Amygdala (tissue), 56 donors: ENCODE measurements at regions not wholly inside any gene's neighbourhood (a gene's known extent, or its start where the extent isn't known, plus 50 kb on each side); places are given as distances from the start of the nearest gene placed in this dataset.

ENCODE experiments used
- DNase-seq, 56 donors: peaks; one replicate each; lab custom pipeline; 2025; lab: John Stamatoyannopoulos, UW

DNA sequence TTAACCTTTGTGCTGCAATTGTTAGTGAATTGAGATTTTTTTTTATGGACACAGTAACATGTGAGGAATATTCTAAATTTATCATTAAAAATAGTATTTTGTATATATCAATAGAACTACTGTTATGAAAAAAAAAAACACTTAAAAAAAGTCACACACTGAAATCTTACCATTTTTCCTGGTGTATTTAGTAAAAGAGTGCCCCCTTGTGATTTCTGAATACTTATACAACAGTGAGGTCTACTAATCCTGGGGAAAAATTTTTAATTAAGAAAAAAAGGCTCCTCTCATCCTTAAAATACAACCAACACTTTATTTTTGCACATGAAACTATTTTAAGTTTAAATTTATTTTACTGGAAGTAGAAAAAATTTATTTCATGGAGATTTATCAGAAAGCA is 56.4 kb upstream of the SPOCK3 start:
- no peak for DNase-seq

GRCh38 chr4:167308876-167309275 is 74.6 kb upstream of the SPOCK3 start:
- DNase-seq = no peak

- DNase-seq = no peak
Measured at GRCh38 chr4:167321299-167321698, 87.0 kb upstream of the SPOCK3 start.

DNA sequence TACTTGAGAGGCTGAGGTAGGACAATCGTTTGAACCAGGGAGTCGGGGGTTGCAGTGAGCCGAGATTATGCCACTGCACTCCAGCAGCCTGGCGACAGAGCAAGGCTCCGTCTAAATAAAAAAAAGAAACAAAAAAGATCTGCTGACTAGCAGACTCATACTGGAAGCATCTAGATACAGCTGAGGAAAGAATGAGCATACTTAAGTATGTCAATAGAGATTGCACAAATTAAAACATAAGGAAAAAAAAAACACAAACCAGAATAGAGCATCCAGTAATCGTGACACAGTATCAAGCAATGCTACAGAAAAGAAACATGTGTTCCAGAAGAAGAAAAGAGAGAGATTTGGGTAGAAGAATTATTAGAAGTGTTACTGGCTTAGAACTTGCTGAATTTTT is 105.5 kb upstream of the SPOCK3 start:
- DNase-seq = no peak

- no peak for DNase-seq
Measured at GRCh38 chr4:167359711-167360110, 125.4 kb upstream of the SPOCK3 start.

DNA sequence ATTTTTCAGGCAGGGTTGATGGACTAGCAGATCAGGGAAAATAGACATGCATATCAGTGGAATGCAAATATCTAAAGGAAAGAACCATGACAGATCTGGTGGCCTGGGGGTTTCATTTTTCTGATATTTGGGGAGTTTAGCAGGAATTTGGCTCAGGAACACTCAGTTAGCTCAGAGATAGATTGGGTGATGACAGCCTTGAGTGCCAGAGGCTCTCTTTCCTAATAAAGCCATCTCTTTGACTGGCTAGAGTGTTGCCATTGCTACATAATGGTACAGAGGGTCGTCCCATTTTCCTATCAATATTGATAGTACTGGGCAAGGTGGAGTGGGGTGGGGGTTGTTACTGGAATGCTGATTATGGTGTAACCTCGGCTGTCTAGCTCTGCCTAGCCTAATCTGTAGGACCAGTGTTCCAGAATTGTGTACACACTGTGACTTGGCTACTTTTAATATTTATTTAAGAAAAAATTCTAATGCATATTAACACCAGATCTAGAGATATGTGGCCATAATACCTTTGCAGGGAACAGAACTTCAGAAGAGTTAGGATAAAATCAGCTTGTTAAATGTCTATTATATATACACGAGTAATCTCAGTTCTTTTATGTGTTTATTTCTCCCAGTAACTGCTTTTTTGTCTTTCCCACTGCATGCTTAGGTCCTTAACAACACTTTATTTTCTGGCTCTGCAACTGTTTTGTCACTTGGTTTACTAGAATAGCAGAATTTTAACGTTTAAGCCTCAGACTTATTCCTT is 145.0 kb upstream of the SPOCK3 start:
- no peak for DNase-seq

DNA sequence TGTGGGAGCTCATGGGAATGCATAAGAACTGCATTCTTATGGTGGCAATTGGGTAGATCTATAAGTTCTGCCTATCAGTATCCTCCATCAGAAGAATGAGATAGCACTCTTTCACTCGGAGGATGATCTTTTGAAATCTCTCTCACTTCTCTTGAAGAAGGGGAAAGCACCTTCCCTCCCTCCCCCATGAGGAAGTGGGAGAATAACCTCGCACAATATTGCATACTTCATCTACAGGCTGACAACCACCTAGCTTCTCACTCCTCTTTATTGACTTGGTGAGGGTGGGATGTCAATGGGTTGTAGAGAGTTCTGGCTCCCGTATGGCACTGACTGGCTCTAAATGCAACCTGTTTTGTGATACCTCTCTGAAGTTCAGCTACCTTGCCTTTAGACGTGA is 146.7 kb upstream of the SPOCK3 start:
- no peak for DNase-seq

DNA sequence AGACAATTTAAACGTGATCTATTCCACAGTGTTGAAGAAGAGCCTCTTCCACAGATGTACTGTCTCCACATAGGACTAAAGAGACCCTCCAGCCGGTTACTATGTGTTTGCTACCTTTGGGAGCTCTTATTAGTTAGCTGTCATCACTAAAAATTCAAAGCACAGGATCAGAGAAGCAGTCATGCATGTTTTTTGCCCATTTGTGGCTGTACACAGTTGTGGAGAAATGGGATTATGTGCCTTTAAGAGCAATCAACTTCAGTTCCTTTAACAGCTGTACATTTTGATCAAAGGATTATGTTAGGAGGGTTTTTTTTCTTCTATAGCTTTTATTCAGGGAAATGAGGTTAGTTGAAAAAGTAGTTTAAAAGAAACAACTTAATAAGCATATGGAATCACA is 149.0 kb upstream of the SPOCK3 start:
- no peak for DNase-seq

- DNase-seq = no peak
Measured at GRCh38 chr4:167397586-167397985, 163.3 kb upstream of the SPOCK3 start.

GRCh38 chr4:167399201-167399600 is 164.9 kb upstream of the SPOCK3 start:
- no peak for DNase-seq

DNA sequence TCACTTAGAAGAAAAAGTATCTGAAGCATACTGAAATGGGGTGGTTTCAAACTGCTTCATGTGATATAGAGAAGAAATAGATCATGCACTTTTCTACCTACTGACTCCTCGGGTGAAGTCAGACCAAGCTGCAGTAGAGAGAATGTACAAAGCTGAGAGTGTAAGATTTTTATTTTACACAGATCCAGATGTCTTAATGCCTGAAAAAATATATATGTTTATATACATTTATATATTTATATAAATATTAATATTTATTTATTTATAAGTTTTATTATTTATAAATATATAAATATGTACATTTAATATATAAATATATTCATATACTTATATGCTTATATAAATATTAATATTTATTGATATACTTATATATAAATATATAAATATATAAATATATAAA is 171.9 kb upstream of the SPOCK3 start:
- no peak for DNase-seq

GRCh38 chr4:167415461-167415860 is 181.2 kb upstream of the SPOCK3 start:
- no peak for DNase-seq

- DNase-seq = no peak
Measured at GRCh38 chr4:167419468-167420140, 185.3 kb upstream of the SPOCK3 start.

GRCh38 chr4:167421201-167421600 is 186.9 kb upstream of the SPOCK3 start:
- DNase-seq = no peak

- no peak for DNase-seq
Measured at GRCh38 chr4:167424341-167425256, 190.3 kb upstream of the SPOCK3 start.

DNA sequence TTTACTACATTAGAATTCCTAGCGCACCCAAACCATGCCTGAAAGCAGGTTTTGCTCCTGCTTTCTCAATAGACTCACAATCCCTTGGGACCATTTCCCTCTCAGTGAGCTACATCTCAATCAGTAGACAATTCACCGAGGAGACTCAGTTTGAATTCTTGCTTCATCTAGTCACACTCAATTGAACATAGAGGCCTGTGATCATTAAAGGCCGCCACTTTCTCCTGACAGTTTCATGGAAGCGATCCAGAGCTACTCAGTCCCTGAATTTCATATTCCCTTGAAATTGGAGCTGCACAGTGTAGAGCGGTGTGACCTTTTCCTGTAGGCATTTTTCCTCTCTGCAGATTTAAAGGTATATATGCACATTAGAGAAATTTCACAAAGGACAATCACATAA is 193.9 kb upstream of the SPOCK3 start:
- no peak for DNase-seq

DNA sequence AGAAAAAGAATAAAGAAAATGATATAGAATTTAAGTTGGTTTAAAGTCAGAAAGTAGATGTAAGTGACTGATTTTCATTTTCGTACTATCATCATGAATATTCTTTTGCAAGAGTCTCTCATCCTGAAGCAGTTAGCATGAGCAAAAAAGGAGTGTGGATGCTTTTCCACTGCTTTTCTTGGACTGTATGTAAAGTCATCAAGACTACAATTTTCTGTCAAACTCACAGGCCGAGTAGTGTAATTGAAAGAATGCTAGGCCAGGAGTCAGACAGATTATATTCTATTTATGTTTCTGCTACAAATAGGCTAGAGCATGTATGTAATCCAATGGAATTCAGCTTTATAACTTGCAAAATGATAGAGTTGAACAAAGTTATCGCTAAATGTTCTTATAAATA is 197.1 kb upstream of the SPOCK3 start:
- no peak for DNase-seq

- DNase-seq = no peak
Measured at GRCh38 chr4:167435786-167436185, 201.5 kb upstream of the SPOCK3 start.

DNA sequence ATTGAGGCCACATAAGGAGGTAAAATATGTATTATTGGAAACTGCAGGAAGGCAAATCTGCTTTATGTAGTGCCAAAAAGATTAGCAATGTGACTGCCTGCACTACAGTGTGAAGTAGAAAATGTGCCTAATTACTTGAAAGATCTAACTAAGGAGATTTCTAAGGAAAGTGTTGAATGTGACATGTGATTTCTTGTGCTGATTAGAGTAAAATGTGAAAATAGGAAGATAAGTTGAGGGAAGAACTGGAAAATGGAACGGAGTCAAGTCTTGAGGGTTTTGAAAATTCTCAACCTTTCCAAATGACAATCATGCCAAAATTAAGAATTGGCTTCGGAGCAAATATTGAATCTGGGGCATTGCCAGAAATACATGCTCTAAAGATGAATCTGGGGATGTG is 209.5 kb upstream of the SPOCK3 start:
- no peak for DNase-seq

GRCh38 chr4:167452922-167453430 is 218.7 kb upstream of the SPOCK3 start:
- no peak for DNase-seq

- no peak for DNase-seq
Measured at GRCh38 chr4:167456619-167457018, 222.3 kb upstream of the SPOCK3 start.
